ENCODE measurements at regions not wholly inside any gene's neighbourhood (a gene's known extent, or its start where the extent isn't known, plus 50 kb on each side); places are given as distances from the start of the nearest gene placed in this dataset.

- H3K27ac ChIP-seq = no peak overlapping the region
- no peaks in the 10 kb centered on the region for H3K9me3 ChIP-seq
- no peak overlapping the region for H3K4me3 ChIP-seq
- H3K27me3 ChIP-seq = no peaks in the 10 kb centered on the region
- TF ChIP-seq EP300 (IDR thresholded peaks at IDR 0.05) (no peak), POLR2A (IDR thresholded peaks at IDR 0.05) (no peak), POLR2AphosphoS5 (IDR thresholded peaks at IDR 0.05) (no peak), CTCF (IDR thresholded peaks at IDR 0.05) (no peak)
- H3K36me3 ChIP-seq = no peaks in the 10 kb centered on the region
- no peak for ATAC-seq (ENCODE audit: low FRiP score in 2 of 2)
- 71 to 79% methylated on average over 3 of the region's 3 CpGs for WGBS, 2 donors
- DNase-seq = no peak
- H3K4me1 ChIP-seq = no peaks in the 10 kb centered on the region
These were observed 590.7 kb downstream of the ANXA1 start for GRCh38 chr9:73742412-73742811.

- H3K27ac ChIP-seq = no peak overlapping the region
- DNase-seq = no peak
- ATAC-seq (ENCODE audit: low FRiP score in 2 of 2) = no peak
- H3K9me3 ChIP-seq = no peaks in the 10 kb centered on the region
- H3K4me1 ChIP-seq = no peaks in the 10 kb centered on the region
- no peaks in the 10 kb centered on the region for H3K27me3 ChIP-seq
- WGBS, 2 donors = 69 to 81% methylated on average over 1 of the region's 1 CpG
- TF ChIP-seq POLR2AphosphoS5 (IDR thresholded peaks at IDR 0.05) (no peak), POLR2A (IDR thresholded peaks at IDR 0.05) (no peak), CTCF (IDR thresholded peaks at IDR 0.05) (no peak), EP300 (IDR thresholded peaks at IDR 0.05) (no peak)
- no peaks in the 10 kb centered on the region for H3K36me3 ChIP-seq
- H3K4me3 ChIP-seq = no peak overlapping the region
These were observed 592.2 kb downstream of the ANXA1 start for GRCh38 chr9:73743826-73744225.

DNA sequence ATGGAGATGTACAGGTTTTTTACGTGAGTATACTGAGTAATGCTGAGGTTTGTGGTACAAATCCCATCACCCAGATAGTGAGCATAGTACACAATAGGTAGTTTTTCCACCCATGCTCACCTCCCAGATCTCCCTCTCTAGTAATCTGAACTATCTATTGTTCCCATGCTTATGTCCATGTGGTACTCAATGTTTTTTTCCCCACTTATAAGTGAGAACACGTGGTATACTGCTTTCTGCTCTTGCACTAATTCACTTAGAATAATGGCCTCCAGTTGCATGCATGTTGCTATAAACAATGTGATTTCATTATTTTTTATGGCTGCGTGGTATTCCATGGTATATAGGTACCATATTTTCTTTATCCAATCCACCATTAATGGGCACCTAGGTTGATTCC lies 593.9 kb downstream of the ANXA1 start:
- Histone ChIP-seq H3K9me3 (no peaks in the 10 kb centered on the region), H3K4me1 (no peaks in the 10 kb centered on the region), H3K4me3 (no peak overlapping the region), H3K36me3 (no peaks in the 10 kb centered on the region), H3K27me3 (no peaks in the 10 kb centered on the region), H3K27ac (no peak overlapping the region)
- no peak for DNase-seq
- ATAC-seq (ENCODE audit: low FRiP score in 2 of 2) = no peak
- WGBS, 2 donors = 81 to 83% methylated on average over 3 of the region's 3 CpGs
- TF ChIP-seq CTCF (IDR thresholded peaks at IDR 0.05) (no peak), POLR2AphosphoS5 (IDR thresholded peaks at IDR 0.05) (no peak), EP300 (IDR thresholded peaks at IDR 0.05) (no peak), POLR2A (IDR thresholded peaks at IDR 0.05) (no peak)

- H3K9me3 ChIP-seq = no peaks in the 10 kb centered on the region
- H3K4me3 ChIP-seq = no peak overlapping the region
- no peaks in the 10 kb centered on the region for H3K27me3 ChIP-seq
- H3K27ac ChIP-seq = no peak overlapping the region
- no peak for TF ChIP-seq POLR2AphosphoS5 (IDR thresholded peaks at IDR 0.05)
- TF ChIP-seq EP300 (IDR thresholded peaks at IDR 0.05) = no peak
- ATAC-seq (ENCODE audit: low FRiP score in 2 of 2) = no peak
- DNase-seq = no peak
- no peaks in the 10 kb centered on the region for H3K36me3 ChIP-seq
- H3K4me1 ChIP-seq = no peaks in the 10 kb centered on the region
These were observed 601.5 kb downstream of the ANXA1 start for GRCh38 chr9:73753171-73753570.

DNA sequence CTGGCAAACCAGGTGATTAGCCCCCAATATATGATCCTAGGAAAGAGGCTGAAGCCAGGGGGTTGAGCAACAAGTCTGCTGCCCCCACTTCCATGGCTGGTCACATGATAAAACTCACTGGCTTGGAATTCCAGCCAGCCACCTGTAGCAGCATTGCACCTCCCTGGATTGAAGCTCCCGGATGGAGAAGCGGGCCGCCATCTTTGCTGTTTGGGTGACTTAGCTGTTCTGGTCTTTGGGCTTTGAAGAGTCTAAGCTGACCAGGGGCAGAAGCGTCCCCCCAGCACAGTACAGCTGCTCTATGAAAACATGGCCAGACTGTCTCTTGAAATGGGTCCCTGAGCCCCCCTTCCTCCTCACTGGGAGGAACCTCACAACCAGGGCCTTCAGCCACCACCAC lies 610.2 kb downstream of the ANXA1 start:
- TF ChIP-seq EP300 (IDR thresholded peaks at IDR 0.05) (no peak), POLR2A (IDR thresholded peaks at IDR 0.05) (no peak), CTCF (IDR thresholded peaks at IDR 0.05) (no peak), POLR2AphosphoS5 (IDR thresholded peaks at IDR 0.05) (no peak)
- 88 to 94% methylated on average over 3 to 4 of the region's 4 CpGs for WGBS, 2 donors
- H3K4me1 ChIP-seq = no peaks in the 10 kb centered on the region
- H3K4me3 ChIP-seq = no peak overlapping the region
- no peaks in the 10 kb centered on the region for H3K27me3 ChIP-seq
- no peak for DNase-seq
- no peaks in the 10 kb centered on the region for H3K9me3 ChIP-seq
- ATAC-seq (ENCODE audit: low FRiP score in 2 of 2) = no peak
- no peak overlapping the region for H3K27ac ChIP-seq
- H3K36me3 ChIP-seq = no peaks in the 10 kb centered on the region

Measured in upper lobe of left lung (tissue), 6 donors.